Caco-2 (cell line): ENCODE measurements at regions not wholly inside any gene's neighbourhood (a gene's known extent, or its start where the extent isn't known, plus 50 kb on each side); places are given as distances from the start of the nearest gene placed in this dataset.

Source experiments
- BruUV-seq: library from RNA; stranded (reverse); fragments of 400-500 nt; replicated peaks from 2 replicates; lab custom pipeline; 2021; lab: Mats Ljungman, UMichigan
- CTCF ChIA-PET: fragments of 300-600 bp; sonication (Branson Sonifier 250); formaldehyde crosslinking; loops from one replicate; lab custom pipeline; 2022; ENCODE audit warnings: antibody characterized with exemption; lab: Charles Lee
- POLR2A ChIA-PET: fragments of 300-600 bp; sonication (Branson Sonifier 250); formaldehyde crosslinking; loops from one replicate; lab custom pipeline; 2022; ENCODE audit warnings: antibody characterized with exemption; lab: Charles Lee
- DNase-seq, 2 experiments: peaks; one replicate each; pipeline versions ENCODE4 v3.0.0 to v3.0.0-alpha.2; 2020 to 2022
- H3K27me3 ChIP-seq: replicated peaks from 2 replicates; pipeline ENCODE4 v1.6.0; 2011; ENCODE audit warnings: low read length; ENCODE audit not compliant: control insufficient read depth, insufficient read depth
- H3K36me3 ChIP-seq: 2 replicates; pipeline ENCODE4 v1.5.1; 2011; ENCODE audit warnings: low read length; ENCODE audit not compliant: control insufficient read depth, insufficient read depth
- H3K4me1 ChIP-seq: fragments of 250-450 bp; sonication (Bioruptor Pico); 2 replicates; pipeline ENCODE4 v1.5.1; 2020; ENCODE audit warnings: mild to moderate bottlenecking
- H3K4me3 ChIP-seq: 2 replicates; pipeline ENCODE4 v1.5.1; 2011; ENCODE audit warnings: low read depth, mild to moderate bottlenecking, control low read depth, low read length
- H3K9me3 ChIP-seq: fragments of 250-450 bp; sonication (Bioruptor Pico); 2 replicates; pipeline ENCODE4 v1.5.1; 2020; ENCODE audit warnings: mild to moderate bottlenecking, moderate library complexity
- H3K27ac Mint-ChIP-seq: one replicate; pipeline ENCODE4 v1.8.0; 2022; ENCODE audit warnings: mixed read lengths; ENCODE audit not compliant: unreplicated experiment
- H3K27me3 Mint-ChIP-seq: one replicate; pipeline ENCODE4 v1.8.0; 2022; ENCODE audit warnings: mixed read lengths; ENCODE audit not compliant: insufficient read depth, unreplicated experiment
- H3K36me3 Mint-ChIP-seq: one replicate; pipeline ENCODE4 v1.8.0; 2022; ENCODE audit warnings: mild to moderate bottlenecking, mixed read lengths; ENCODE audit not compliant: insufficient read depth, unreplicated experiment
- H3K4me1 Mint-ChIP-seq: one replicate; pipeline ENCODE4 v1.8.0; 2022; ENCODE audit warnings: low read depth, mixed read lengths; ENCODE audit not compliant: unreplicated experiment
- H3K4me3 Mint-ChIP-seq: one replicate; pipeline ENCODE4 v1.8.0; 2022; ENCODE audit warnings: mild to moderate bottlenecking, moderate library complexity, mixed read lengths; ENCODE audit not compliant: unreplicated experiment
- H3K9me3 Mint-ChIP-seq: one replicate; pipeline ENCODE4 v1.8.0; 2022; ENCODE audit warnings: mixed read lengths; ENCODE audit not compliant: unreplicated experiment
- intact Hi-C: fragments of 100-400 bp; cut with micrococcal nuclease; formaldehyde crosslinking; loops from one replicate; pipeline ENCODE4 v1.10.0; 2022; ENCODE audit not compliant: unreplicated experiment
- TF ChIP-seq, protein P1 (sequence below), 2 experiments: fragments of 200-600 bp in 1 of 2; IDR thresholded peaks; 1 replicate in 1 of 2; 2 replicates in 1 of 2; pipeline versions ENCODE4 v1.5.1 to v1.8.0; 2011 to 2022; ENCODE audit warnings: antibody characterized with exemption in 1 of 2, control low read depth in 1 of 2, inconsistent platforms in 1 of 2, low read depth in 1 of 2, low read length in 1 of 2, mild to moderate bottlenecking in 1 of 2, moderate library complexity in 1 of 2; ENCODE audit not compliant: insufficient read depth in 1 of 2, severe bottlenecking in 1 of 2, unreplicated experiment in 1 of 2

DNA sequence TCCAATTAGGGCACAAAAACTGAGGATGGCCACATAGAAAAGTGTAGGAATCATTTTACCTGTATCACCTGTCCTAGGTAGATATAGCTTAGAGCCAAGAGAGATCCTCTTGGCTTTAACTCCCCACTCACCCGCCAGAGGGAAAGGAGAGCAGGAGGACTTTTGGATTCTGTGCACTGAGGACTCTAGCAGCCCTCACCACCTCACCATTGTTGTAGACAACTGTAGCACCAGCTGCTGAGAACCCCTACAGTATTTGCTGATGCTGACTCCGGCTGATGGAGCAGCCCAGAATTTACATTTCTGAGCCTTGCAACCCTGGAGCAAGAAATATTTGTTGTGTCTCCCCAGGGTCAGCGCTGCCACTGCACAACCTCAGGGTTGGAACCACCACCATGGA lies 2044.4 kb downstream of the OLFM4 start:
- Mint-ChIP-seq H3K9me3 (no peaks in the 10 kb centered on the region), H3K36me3 (no peaks in the 10 kb centered on the region), H3K4me1 (no peaks in the 10 kb centered on the region), H3K4me3 (no peak overlapping the region), H3K27me3 (no peaks in the 10 kb centered on the region), H3K27ac (no peak overlapping the region)
- POLR2A ChIA-PET, result no interaction called here
- intact Hi-C loops, result no loop called here
- no peak for DNase-seq
- Histone ChIP-seq H3K9me3 (no peaks in the 10 kb centered on the region), H3K4me3 (no peak overlapping the region), H3K4me1 (no peaks in the 10 kb centered on the region), H3K36me3 (no peaks in the 10 kb centered on the region), H3K27me3 (no peaks in the 10 kb centered on the region)
- no TSS peak for BruUV-seq
- TF ChIP-seq, protein P1, sequence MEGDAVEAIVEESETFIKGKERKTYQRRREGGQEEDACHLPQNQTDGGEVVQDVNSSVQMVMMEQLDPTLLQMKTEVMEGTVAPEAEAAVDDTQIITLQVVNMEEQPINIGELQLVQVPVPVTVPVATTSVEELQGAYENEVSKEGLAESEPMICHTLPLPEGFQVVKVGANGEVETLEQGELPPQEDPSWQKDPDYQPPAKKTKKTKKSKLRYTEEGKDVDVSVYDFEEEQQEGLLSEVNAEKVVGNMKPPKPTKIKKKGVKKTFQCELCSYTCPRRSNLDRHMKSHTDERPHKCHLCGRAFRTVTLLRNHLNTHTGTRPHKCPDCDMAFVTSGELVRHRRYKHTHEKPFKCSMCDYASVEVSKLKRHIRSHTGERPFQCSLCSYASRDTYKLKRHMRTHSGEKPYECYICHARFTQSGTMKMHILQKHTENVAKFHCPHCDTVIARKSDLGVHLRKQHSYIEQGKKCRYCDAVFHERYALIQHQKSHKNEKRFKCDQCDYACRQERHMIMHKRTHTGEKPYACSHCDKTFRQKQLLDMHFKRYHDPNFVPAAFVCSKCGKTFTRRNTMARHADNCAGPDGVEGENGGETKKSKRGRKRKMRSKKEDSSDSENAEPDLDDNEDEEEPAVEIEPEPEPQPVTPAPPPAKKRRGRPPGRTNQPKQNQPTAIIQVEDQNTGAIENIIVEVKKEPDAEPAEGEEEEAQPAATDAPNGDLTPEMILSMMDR (IDR thresholded peaks at IDR 0.05; ENCODE audit: insufficient read depth in 1 of 2, low read depth in 1 of 2, low read length in 1 of 2, severe bottlenecking in 1 of 2, unreplicated experiment in 1 of 2), result no peak
- CTCF ChIA-PET, result no interaction called here

DNA sequence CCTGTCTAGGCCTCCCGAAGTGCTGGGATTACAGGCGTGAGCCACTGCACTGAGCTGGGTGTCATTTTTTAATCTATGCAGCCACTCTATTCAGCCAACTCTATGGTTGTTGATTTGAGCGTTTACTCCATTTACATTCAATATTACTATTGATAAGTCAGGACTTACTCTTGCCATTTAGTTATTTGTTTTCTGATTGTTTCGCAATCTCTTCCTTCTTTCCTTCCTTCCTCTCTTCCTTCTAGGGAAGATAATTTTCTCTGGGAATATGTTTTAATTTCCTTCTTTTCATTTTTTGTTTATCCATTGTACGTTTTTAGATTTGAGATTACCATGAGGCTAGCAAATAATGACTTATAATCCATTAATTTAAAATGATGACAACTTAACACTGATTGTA lies 2056.0 kb downstream of the OLFM4 start:
- H3K9me3 ChIP-seq, result no peaks in the 10 kb centered on the region
- H3K36me3 Mint-ChIP-seq, result no peaks in the 10 kb centered on the region
- intact Hi-C loops, result no loop called here
- H3K27me3 Mint-ChIP-seq, result peaks cover 4% of the 10 kb centered on the region
- no peak for DNase-seq
- ChIA-PET CTCF (no interaction called here), POLR2A (no interaction called here)
- no peaks in the 10 kb centered on the region for H3K27me3 ChIP-seq
- no peaks in the 10 kb centered on the region for H3K4me1 Mint-ChIP-seq
- no peak overlapping the region for H3K27ac Mint-ChIP-seq
- H3K36me3 ChIP-seq, result no peaks in the 10 kb centered on the region
- no peaks in the 10 kb centered on the region for H3K9me3 Mint-ChIP-seq
- no TSS peak for BruUV-seq
- no peak overlapping the region for H3K4me3 ChIP-seq
- TF ChIP-seq, protein P1 (IDR thresholded peaks at IDR 0.05; ENCODE audit: insufficient read depth in 1 of 2, low read depth in 1 of 2, low read length in 1 of 2, severe bottlenecking in 1 of 2, unreplicated experiment in 1 of 2), result no peak
- no peak overlapping the region for H3K4me3 Mint-ChIP-seq
- H3K4me1 ChIP-seq, result no peaks in the 10 kb centered on the region

DNA sequence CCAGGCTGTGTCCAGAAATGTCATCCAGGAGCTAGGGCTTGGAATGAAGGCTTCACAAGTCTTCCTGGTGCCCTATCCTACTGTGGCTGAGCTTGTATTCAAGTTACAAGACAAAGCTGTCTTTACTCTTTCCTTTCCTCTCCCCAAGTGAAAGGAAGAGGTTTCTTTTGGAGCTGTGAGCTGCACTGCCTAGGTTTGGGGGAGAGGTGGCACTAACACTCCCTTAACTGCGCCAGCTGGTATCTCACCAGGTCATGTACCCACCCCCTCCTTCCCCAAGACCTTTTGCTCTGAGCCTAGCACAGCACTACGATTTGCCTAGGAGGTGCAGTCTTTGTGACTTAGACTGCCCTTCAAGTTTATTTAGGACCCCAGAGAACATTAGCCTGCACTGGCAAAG lies 2053.6 kb upstream of the PRR20A start:
- no peak for DNase-seq
- H3K36me3 Mint-ChIP-seq, result no peaks in the 10 kb centered on the region
- H3K9me3 Mint-ChIP-seq, result no peaks in the 10 kb centered on the region
- no peaks in the 10 kb centered on the region for H3K27me3 Mint-ChIP-seq
- H3K27ac Mint-ChIP-seq, result no peak overlapping the region
- H3K4me3 Mint-ChIP-seq, result no peak overlapping the region
- TF ChIP-seq, protein P1 (IDR thresholded peaks at IDR 0.05; ENCODE audit: insufficient read depth in 1 of 2, low read depth in 1 of 2, low read length in 1 of 2, severe bottlenecking in 1 of 2, unreplicated experiment in 1 of 2), result no peak
- ChIA-PET POLR2A (no interaction called here), CTCF (interaction anchor here (0.7 kb wide), 1 partner anchor 30 kb away, joined by 3 read pairs; no protein-coding TSS in a partner anchor)
- Histone ChIP-seq H3K4me3 (no peak overlapping the region), H3K36me3 (no peaks in the 10 kb centered on the region), H3K4me1 (no peaks in the 10 kb centered on the region), H3K27me3 (no peaks in the 10 kb centered on the region), H3K9me3 (no peaks in the 10 kb centered on the region; the same call in 1 of the 2 replicates)
- H3K4me1 Mint-ChIP-seq, result no peaks in the 10 kb centered on the region
- intact Hi-C loops, result loop anchor here (1.0 to 2.0 kb wide), 2 partner anchors 20 to 143 kb away; no protein-coding TSS in a partner anchor
- no TSS peak for BruUV-seq
